HG02938 (cell line): ENCODE measurements at regions not wholly inside any gene's neighbourhood (a gene's known extent, or its start where the extent isn't known, plus 50 kb on each side); places are given as distances from the start of the nearest gene placed in this dataset.
A peak's percentile ranks its signal among the peaks of the same experiment; 100 is the strongest.

ENCODE experiments used
- ATAC-seq: cut with Tn5 transposase; IDR thresholded peaks from one replicate; pipeline ENCODE4 v1.9.1; 2021; ENCODE audit warnings: mild to moderate bottlenecking, moderate library complexity; ENCODE audit not compliant: unreplicated experiment

GRCh38 chr7:114853189-114853588, 68.7 kb upstream of the MDFIC start:
- ATAC-seq: no peak

GRCh38 chr7:114854369-114854768, 67.5 kb upstream of the MDFIC start:
- ATAC-seq: no peak

GRCh38 chr7:114856625-114857024, 65.3 kb upstream of the MDFIC start:
- no peak for ATAC-seq

GRCh38 chr7:114857605-114858004, 64.3 kb upstream of the MDFIC start:
- no peak for ATAC-seq

- no peak for ATAC-seq
Observed at GRCh38 chr7:114859477-114859876, 62.4 kb upstream of the MDFIC start.

- no peak for ATAC-seq
Observed at GRCh38 chr7:114860206-114860605, 61.7 kb upstream of the MDFIC start.

- ATAC-seq: no peak
Observed at GRCh38 chr7:114862406-114862805, 59.5 kb upstream of the MDFIC start.

GRCh38 chr7:114864278-114864677, 57.6 kb upstream of the MDFIC start:
- no peak for ATAC-seq

- peak; percentile 82 for ATAC-seq
Observed at GRCh38 chr7:114865564-114865963, 56.3 kb upstream of the MDFIC start.
